ENCODE measurements at regions not wholly inside any gene's neighbourhood (a gene's known extent, or its start where the extent isn't known, plus 50 kb on each side); places are given as distances from the start of the nearest gene placed in this dataset.

DNA sequence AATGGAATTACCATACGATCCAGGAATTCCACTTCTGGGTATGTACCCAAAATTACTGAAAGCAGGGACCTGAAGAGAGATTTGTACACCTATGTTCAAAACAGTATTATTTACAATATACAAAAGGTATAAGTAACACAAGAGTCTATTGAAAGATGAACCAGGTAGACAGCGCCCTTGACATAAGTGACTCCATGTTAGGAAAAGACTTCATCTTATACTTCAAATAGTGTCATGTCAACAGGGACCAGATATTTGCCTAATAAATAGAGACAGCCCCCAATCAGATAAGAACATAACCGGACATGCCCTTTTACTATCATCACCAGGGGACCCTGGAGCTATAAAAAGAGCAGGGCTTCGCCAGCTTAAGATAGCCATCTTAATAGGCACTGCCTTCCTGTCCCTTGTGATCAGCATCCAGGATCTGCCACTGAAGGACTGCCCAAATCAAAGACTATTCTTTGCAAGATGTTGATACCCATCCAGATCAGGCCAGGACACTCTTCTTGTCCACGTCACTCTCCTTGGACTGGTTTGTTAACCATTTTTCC, 309.0 kb upstream of the SULF2 start:
- H3K9ac ChIP-seq = no peak overlapping the region

DNA sequence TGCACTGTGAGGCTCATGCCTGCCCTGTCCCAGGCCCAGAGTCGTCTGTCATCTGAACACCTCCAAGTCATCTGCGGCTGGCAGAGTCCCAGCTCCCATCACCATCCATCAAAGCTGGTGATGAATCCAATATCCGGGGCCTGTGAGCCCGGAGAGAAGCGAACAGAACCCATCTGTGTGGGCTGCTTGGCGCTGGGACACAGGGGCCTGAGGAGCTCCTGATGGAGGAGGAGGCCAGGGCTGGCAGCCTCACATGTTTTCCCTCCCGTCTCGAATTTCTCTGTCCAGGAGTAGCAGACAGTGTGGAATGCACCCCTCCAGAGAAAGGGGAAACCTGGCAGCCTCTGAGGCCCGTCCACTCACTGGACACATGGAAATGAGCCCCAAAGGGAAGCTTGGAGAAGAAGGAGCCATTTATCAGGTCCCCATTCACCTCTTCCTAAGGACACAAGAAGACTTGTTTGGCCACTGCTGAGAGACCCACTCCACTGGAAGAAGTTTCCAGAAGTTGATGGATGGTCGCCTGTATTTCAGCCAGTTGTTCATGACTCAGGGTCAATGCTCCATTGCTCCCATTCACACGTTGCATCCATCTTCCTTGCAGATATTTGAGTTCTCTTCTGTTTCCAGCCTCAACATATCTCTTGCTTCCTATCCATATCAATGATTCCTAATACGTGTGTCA, 307.5 kb upstream of the SULF2 start:
- Histone ChIP-seq H3K36me3 (no peaks in the 10 kb centered on the region), H3K4me2 (no peak overlapping the region), H3K9ac (no peak overlapping the region), H3K9me3 (replicated peaks in 1 of 11) (peaks cover 0 to 46% (median 0%) of the 10 kb centered on the region in 11 experiments; a peak in 9 of 22 replicates), H3K27me3 (no peaks in the 10 kb centered on the region), H3K27ac (no peak overlapping the region), H3K4me3 (no peak overlapping the region), H4K20me1 (no peaks in the 10 kb centered on the region), H3K4me1 (peaks cover 0 to 10% (median 7%) of the 10 kb centered on the region in 10 experiments; a peak in 12 of 20 replicates)
- TF ChIP-seq Cebpa-rat (IDR thresholded peaks at IDR 0.05) = no peak

More for the DNA sequence above, 309.0 kb upstream of the SULF2 start:
- no peaks in the 10 kb centered on the region for H3K27me3 ChIP-seq
- H3K27ac ChIP-seq = no peak overlapping the region
- TF ChIP-seq Cebpa-rat (IDR thresholded peaks at IDR 0.05) = no peak
- H3K36me3 ChIP-seq = no peaks in the 10 kb centered on the region
- H4K20me1 ChIP-seq = no peaks in the 10 kb centered on the region
- peaks cover 0 to 23% (median 13%) of the 10 kb centered on the region in 10 experiments; a peak in 15 of 20 replicates for H3K4me1 ChIP-seq
- no peak overlapping the region for H3K4me3 ChIP-seq
- H3K9me3 ChIP-seq (replicated peaks in 1 of 11) = peaks cover 0 to 39% (median 0%) of the 10 kb centered on the region in 11 experiments; a peak in 8 of 22 replicates
- no peak overlapping the region for H3K4me2 ChIP-seq

DNA sequence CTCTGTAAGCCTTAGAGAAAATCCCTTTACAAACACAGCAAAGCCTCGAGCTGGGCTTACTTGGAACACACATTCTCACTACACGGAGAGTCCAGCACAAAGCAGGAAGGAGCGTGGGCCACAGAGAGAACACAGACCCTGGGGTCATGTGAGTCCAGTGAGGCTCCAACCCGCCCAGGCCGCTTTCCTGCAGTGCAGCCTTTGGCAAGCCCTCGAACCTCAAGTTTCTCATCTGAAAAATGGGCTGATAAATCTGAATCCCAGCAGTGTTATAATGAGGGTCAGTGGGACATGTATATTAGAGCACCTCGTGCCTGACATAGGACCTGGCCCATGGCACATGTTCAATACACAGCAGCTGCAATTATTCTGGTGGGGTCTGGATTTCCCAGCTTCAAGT, 305.5 kb upstream of the SULF2 start:
- H3K27ac ChIP-seq = no peak overlapping the region
- TF ChIP-seq Cebpa-rat (IDR thresholded peaks at IDR 0.05) = no peak

DNA sequence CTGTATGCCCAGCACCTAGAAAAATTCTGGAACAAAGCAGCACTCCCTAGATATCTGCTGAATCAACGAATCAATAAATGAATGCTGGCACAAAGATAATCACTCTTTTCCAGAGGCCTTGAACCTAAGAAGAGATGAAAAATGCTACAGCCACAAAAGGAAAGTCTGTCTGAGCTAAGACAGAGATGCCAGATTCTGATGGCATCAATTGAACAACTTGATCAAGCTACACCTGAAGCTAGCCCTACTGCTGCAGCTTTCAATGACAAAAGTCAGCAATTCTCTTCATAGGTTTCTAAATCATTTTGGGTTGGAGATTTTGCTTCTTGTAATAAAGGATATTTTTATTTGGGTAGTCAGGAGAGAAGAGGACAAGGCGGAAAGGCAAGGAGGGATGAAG, 305.0 kb upstream of the SULF2 start:
- H3K27me3 ChIP-seq = no peaks in the 10 kb centered on the region
- no peak overlapping the region for H3K4me2 ChIP-seq
- no peaks in the 10 kb centered on the region for H4K20me1 ChIP-seq
- H3K27ac ChIP-seq = no peak overlapping the region
- H3K9ac ChIP-seq = no peak overlapping the region
- no peak for TF ChIP-seq Cebpa-rat (IDR thresholded peaks at IDR 0.05)
- no peak overlapping the region for H3K4me3 ChIP-seq
- no peaks in the 10 kb centered on the region for H3K36me3 ChIP-seq
- H3K4me1 ChIP-seq = no peaks in the 10 kb centered on the region
- H3K9me3 ChIP-seq (replicated peaks in 1 of 11) = peaks cover 0 to 34% (median under 1%) of the 10 kb centered on the region in 11 experiments; a peak in 11 of 22 replicates

More for the DNA sequence above, 305.5 kb upstream of the SULF2 start:
- H3K4me3 ChIP-seq = no peak overlapping the region
- H3K9ac ChIP-seq = no peak overlapping the region
- H3K27me3 ChIP-seq = no peaks in the 10 kb centered on the region
- H4K20me1 ChIP-seq = no peaks in the 10 kb centered on the region
- peaks cover 0 to 34% (median 0%) of the 10 kb centered on the region in 11 experiments; a peak in 8 of 22 replicates for H3K9me3 ChIP-seq (replicated peaks in 1 of 11)
- no peak overlapping the region for H3K4me2 ChIP-seq
- H3K36me3 ChIP-seq = no peaks in the 10 kb centered on the region
- H3K4me1 ChIP-seq = no peaks in the 10 kb centered on the region

DNA sequence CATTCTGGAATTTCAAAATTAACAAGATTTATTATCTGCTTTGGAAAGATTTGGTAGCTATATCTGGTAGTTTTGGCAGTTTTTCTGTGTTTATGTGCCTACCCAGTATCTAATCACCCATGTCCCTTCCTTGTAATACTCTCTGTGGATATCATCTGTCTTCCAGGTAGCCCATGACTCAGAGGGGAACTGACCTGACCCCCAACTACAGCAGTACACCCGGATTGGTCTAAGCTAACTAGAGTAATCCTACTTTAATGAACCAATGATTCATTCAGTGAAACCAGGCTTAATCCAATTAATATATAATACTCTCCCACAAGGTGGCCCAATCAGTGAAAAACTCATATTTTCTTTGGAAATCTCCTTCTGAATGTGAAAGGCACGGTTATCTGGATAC, 295.3 kb upstream of the SULF2 start:
- H3K36me3 ChIP-seq = peaks cover 0 to 4% (median 0%) of the 10 kb centered on the region in 11 experiments; a peak in 1 of 22 replicates
- no peak overlapping the region for H3K4me2 ChIP-seq
- H3K27ac ChIP-seq = no peak overlapping the region
- H3K9me3 ChIP-seq (replicated peaks in 1 of 11) = peaks cover 14 to 34% (median 25%) of the 10 kb centered on the region in 11 experiments
- no peaks in the 10 kb centered on the region for H4K20me1 ChIP-seq
- H3K9ac ChIP-seq = no peak overlapping the region
- H3K4me1 ChIP-seq = no peaks in the 10 kb centered on the region
- H3K4me3 ChIP-seq = no peak overlapping the region
- TF ChIP-seq Cebpa-rat (IDR thresholded peaks at IDR 0.05) = no peak
- H3K27me3 ChIP-seq = no peaks in the 10 kb centered on the region

DNA sequence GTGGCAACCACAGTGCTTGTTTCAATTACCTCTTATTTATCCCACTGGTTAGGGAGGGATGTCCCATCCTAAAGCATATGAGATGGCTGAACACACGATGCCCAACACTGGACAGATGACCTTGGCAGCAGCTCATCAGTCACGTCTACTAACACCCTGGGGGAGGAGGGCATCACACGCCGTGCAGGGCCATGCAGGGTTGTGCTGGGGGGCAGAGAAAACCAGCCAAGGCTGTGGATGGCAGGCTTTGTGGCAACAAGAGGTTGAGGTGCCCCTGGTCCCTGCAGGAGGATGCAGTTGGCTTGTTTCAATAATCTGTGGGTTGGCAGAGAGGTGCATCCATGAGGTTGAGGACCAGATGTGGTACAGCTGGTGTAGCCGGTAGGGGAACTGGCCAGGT, 293.7 kb upstream of the SULF2 start:
- Histone ChIP-seq H3K9ac (no peak overlapping the region), H3K9me3 (replicated peaks in 1 of 11) (peaks cover 3 to 21% (median 13%) of the 10 kb centered on the region in 11 experiments), H3K4me3 (no peak overlapping the region), H3K27ac (no peak overlapping the region), H4K20me1 (no peaks in the 10 kb centered on the region), H3K36me3 (no peaks in the 10 kb centered on the region; a peak in 1 of 22 replicates), H3K4me1 (no peaks in the 10 kb centered on the region), H3K27me3 (no peaks in the 10 kb centered on the region), H3K4me2 (no peak overlapping the region)
- no peak for TF ChIP-seq Cebpa-rat (IDR thresholded peaks at IDR 0.05)

DNA sequence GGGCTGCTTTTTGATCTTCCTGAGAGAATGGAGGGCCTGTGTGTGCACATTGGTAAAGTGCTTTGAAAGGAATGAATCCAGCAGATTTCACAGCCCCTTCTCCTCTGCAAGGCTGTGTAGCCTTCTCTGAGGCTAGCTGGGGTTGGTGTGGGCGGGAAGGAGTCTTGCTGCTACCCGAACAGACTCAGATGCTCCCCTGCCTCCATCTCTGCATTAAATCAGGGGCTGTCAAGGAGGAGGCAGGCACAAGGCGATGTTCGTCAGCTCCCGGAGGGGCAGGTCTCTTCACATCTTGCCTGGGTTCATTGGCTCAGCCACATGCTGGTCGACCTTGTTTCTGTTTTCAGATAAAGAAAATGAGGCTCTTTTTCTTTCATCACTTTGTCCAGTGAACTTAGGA, 291.5 kb upstream of the SULF2 start:
- Histone ChIP-seq H3K4me3 (no peak overlapping the region), H3K27me3 (no peaks in the 10 kb centered on the region), H3K36me3 (no peaks in the 10 kb centered on the region), H3K4me1 (no peaks in the 10 kb centered on the region), H3K27ac (no peak overlapping the region), H4K20me1 (no peaks in the 10 kb centered on the region), H3K9ac (no peak overlapping the region), H3K4me2 (no peak overlapping the region), H3K9me3 (replicated peaks in 1 of 11) (0 out of 22 replicates have a peak, but pooled peaks cover 0 to under 1% (median 0%) of the 10 kb centered on the region in 11 experiments)
- no peak for TF ChIP-seq Cebpa-rat (IDR thresholded peaks at IDR 0.05)

DNA sequence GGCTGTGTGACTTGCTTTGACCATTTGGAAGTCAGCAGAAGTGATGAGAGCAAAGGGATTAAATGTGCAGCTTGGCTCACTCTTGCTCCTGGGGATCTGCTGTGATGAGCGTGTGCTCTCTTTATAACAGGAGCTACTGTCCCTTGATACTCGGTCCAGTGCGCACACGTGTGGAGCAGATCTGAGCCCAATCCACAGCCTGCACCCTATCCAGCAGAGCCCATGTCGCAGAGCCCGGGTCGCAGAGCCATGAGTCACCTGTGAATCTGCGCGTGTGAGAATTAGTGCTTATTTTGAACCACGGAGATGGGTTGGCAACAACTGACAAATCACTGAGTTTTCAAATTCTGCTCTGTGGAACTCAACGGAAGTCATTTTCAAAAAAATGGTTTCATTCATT, 291.0 kb upstream of the SULF2 start:
- no peak for TF ChIP-seq Cebpa-rat (IDR thresholded peaks at IDR 0.05)
- H3K36me3 ChIP-seq = no peaks in the 10 kb centered on the region
- H3K4me3 ChIP-seq = no peak overlapping the region
- no peak overlapping the region for H3K4me2 ChIP-seq
- no peaks in the 10 kb centered on the region for H3K9me3 ChIP-seq (replicated peaks in 1 of 11)
- no peak overlapping the region for H3K9ac ChIP-seq
- H3K4me1 ChIP-seq = no peaks in the 10 kb centered on the region
- H3K27me3 ChIP-seq = no peaks in the 10 kb centered on the region
- no peaks in the 10 kb centered on the region for H4K20me1 ChIP-seq
- no peak overlapping the region for H3K27ac ChIP-seq

DNA sequence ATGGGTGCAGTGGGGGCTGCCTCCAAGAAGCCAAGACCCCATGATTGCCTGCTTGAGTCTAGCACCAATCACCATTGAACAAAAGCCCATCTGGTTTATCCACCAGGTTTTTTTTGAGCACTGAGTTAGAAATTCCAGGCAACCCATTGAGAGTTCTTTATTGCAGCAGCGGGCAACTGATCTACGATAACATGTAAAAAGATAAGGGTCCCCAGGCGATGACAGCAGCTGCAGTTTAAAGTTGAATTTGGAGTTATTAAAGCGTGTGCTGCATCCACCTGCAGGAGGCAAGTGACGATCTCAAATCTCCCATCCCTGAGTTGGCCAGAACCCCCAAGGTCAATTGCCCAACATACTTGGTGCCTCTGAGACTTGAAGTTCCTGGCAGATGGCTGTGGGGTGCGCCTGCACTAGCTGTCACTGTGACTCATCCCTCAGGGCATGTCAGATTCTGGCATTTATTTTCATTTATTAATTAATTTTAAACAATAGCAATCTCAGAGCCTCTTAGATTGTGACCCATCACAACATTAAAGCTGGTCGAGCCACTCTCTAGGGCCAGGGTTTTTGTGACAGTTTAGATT, 290.4 kb upstream of the SULF2 start:
- H3K9ac ChIP-seq = no peak overlapping the region
- no peak overlapping the region for H3K4me3 ChIP-seq
- H3K36me3 ChIP-seq = no peaks in the 10 kb centered on the region
- no peaks in the 10 kb centered on the region for H4K20me1 ChIP-seq
- H3K27ac ChIP-seq = no peak overlapping the region
- no peaks in the 10 kb centered on the region for H3K27me3 ChIP-seq
- H3K4me1 ChIP-seq = no peaks in the 10 kb centered on the region
- no peak for TF ChIP-seq Cebpa-rat (IDR thresholded peaks at IDR 0.05)
- no peak overlapping the region for H3K4me2 ChIP-seq
- no peaks in the 10 kb centered on the region for H3K9me3 ChIP-seq (replicated peaks in 1 of 11)

Data from BLaER1 treated with 17β-estradiol and CSF1 and Interleukin-3, amounts not matched to agents 10 nM and 100 nM (cell line).